Neural cell (in vitro differentiated cells): ENCODE measurements at regions not wholly inside any gene's neighbourhood (a gene's known extent, or its start where the extent isn't known, plus 50 kb on each side); places are given as distances from the start of the nearest gene placed in this dataset.
"Not testable (repeated sequence)": the region's sequence is repeated elsewhere in the genome, so short reads cannot be mapped to it uniquely, and the experiment has no call there.

ENCODE experiments used
- H2AFZ ChIP-seq: fragments of 200-600, 300-800 bp; sonication (generic), shearing (Covaris generic); 2 replicates; pipeline ENCODE4 v1.6.0; 2014; ENCODE audit warnings: low read depth, mild to moderate bottlenecking, antibody characterized with exemption, low read length, moderate library complexity
- H3F3A ChIP-seq: fragments of 200-600 bp; shearing (Covaris generic); 2 replicates; pipeline ENCODE4 v1.6.1; 2016; ENCODE audit warnings: mild to moderate bottlenecking, moderate library complexity, mixed read lengths, antibody characterized with exemption, low read length; ENCODE audit not compliant: insufficient read depth, poor library complexity, severe bottlenecking
- H3K27ac ChIP-seq: fragments of 200-600, 300-800 bp; sonication (generic), shearing (Covaris generic); 2 replicates; pipeline ENCODE4 v1.5.1; 2014; ENCODE audit warnings: mild to moderate bottlenecking, low read length, moderate library complexity
- H3K27me3 ChIP-seq: fragments of 300-800, 200-600 bp; sonication (generic), shearing (Covaris generic); 2 replicates; pipeline ENCODE4 v1.6.0; 2014; ENCODE audit warnings: mild to moderate bottlenecking, low read depth, low read length, moderate library complexity; ENCODE audit not compliant: insufficient read depth
- H3K36me3 ChIP-seq: fragments of 300-800, 200-600 bp; sonication (generic), shearing (Covaris generic); 2 replicates; pipeline ENCODE4 v1.5.1; 2014; ENCODE audit warnings: mild to moderate bottlenecking, antibody characterized with exemption, low read length, moderate library complexity; ENCODE audit not compliant: insufficient read depth
- H3K4me2 ChIP-seq: fragments of 300-800, 200-600 bp; sonication (generic), shearing (Covaris generic); 2 replicates; pipeline ENCODE4 v1.6.0; 2014; ENCODE audit warnings: mild to moderate bottlenecking, low read length
- H3K4me3 ChIP-seq: fragments of 300-800, 200-600 bp; sonication (generic), shearing (Covaris generic); 2 replicates; pipeline ENCODE4 v1.5.1; 2014; ENCODE audit warnings: mild to moderate bottlenecking, low read length, moderate library complexity
- H3K79me2 ChIP-seq: fragments of 200-600 bp; shearing (Covaris generic); replicated peaks from 2 replicates; pipeline ENCODE4 v1.6.0; 2014; ENCODE audit warnings: mild to moderate bottlenecking, low read length, moderate library complexity; ENCODE audit not compliant: insufficient read depth
- H3K9ac ChIP-seq: fragments of 300-800, 200-600 bp; sonication (generic), shearing (Covaris generic); 2 replicates; pipeline ENCODE4 v1.6.1; 2016; ENCODE audit warnings: mild to moderate bottlenecking, low read length, mixed read lengths
- H3K9me2 ChIP-seq: fragments of 200-600 bp; shearing (Covaris generic); 2 replicates; pipeline ENCODE4 v1.6.1; 2016; ENCODE audit warnings: mild to moderate bottlenecking, low read length, mixed read lengths; ENCODE audit not compliant: insufficient read depth
- H3K9me3 ChIP-seq: fragments of 200-600, 300-800 bp; sonication (generic), shearing (Covaris generic); 2 replicates; pipeline ENCODE4 v1.6.1; 2016; ENCODE audit warnings: mild to moderate bottlenecking, mixed run types, low read length, moderate library complexity, mixed read lengths
- H4K20me1 ChIP-seq: fragments of 200-600 bp; shearing (Covaris generic); 2 replicates; pipeline ENCODE4 v1.6.1; 2016; ENCODE audit warnings: mild to moderate bottlenecking, mixed run types; ENCODE audit not compliant: insufficient read depth
- EP300 ChIP-seq: fragments of 450-650 bp; conservative IDR thresholded peaks from 2 replicates; pipeline ENCODE4 v1.6.1; 2014; ENCODE audit warnings: antibody characterized with exemption, mild to moderate bottlenecking, moderate library complexity; ENCODE audit not compliant: poor library complexity, severe bottlenecking
- EZH2 ChIP-seq: fragments of 200-600, 300-800 bp; shearing (Covaris generic), sonication (generic); IDR thresholded peaks from 2 replicates; pipeline ENCODE4 v1.6.1; 2014; ENCODE audit warnings: antibody characterized with exemption, low read length, borderline replicate concordance, mild to moderate bottlenecking; ENCODE audit not compliant: insufficient read depth, poor library complexity, severe bottlenecking
- MXI1 ChIP-seq: fragments of 450-650 bp; conservative IDR thresholded peaks from 2 replicates; pipeline ENCODE4 v1.6.1; 2014; ENCODE audit warnings: antibody characterized with exemption, mild to moderate bottlenecking; ENCODE audit not compliant: poor library complexity, severe bottlenecking
- POLR2AphosphoS5 ChIP-seq: IDR thresholded peaks from 2 replicates; pipeline ENCODE4 v1.6.1; 2012
- RAD21 ChIP-seq: fragments of 450-650 bp; conservative IDR thresholded peaks from 2 replicates; pipeline ENCODE4 v1.6.1; 2014; ENCODE audit warnings: antibody characterized with exemption, mild to moderate bottlenecking, moderate library complexity
- SMC3 ChIP-seq: fragments of 450-650 bp; conservative IDR thresholded peaks from 2 replicates; pipeline ENCODE4 v1.6.1; 2014; ENCODE audit warnings: antibody characterized with exemption, mild to moderate bottlenecking, moderate library complexity; ENCODE audit not compliant: poor library complexity
- TAF1 ChIP-seq: IDR thresholded peaks from 2 replicates; pipeline ENCODE4 v1.6.1; 2012; ENCODE audit warnings: low read depth
- TF ChIP-seq, protein P1 (sequence below): IDR thresholded peaks from 2 replicates; pipeline ENCODE4 v1.6.1; 2012; ENCODE audit warnings: borderline replicate concordance
- TF ChIP-seq, protein P2 (sequence below): fragments of 450-650 bp; IDR thresholded peaks from 2 replicates; pipeline ENCODE4 v1.5.1; 2014; ENCODE audit warnings: antibody characterized with exemption, mild to moderate bottlenecking, moderate library complexity; ENCODE audit not compliant: poor library complexity, severe bottlenecking

DNA sequence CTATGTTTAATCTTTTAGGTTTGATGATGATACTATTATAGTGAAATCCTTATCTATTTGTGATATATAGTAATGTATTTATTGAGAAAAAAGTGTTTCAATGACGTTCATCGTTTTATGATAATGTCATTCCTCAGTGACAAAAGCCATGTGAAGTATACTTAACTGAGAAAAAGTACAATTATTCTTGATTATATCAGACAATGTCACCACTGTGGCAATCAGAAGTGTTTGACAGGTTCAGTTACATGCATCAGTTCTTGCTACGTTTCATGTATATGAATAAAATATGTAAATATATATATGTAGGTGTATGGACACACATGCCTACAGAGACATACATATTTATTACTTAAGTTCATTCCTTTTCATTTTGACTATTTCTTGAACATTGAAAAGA, 341.5 kb upstream of the CDH10 start:
- no peaks in the 10 kb centered on the region for H3K36me3 ChIP-seq
- H3K79me2 ChIP-seq: no peaks in the 10 kb centered on the region
- TF ChIP-seq RAD21 (no peak), EZH2 (no peak), SMC3 (no peak), EP300 (peak; percentile 78), POLR2AphosphoS5 (peak; percentile 66), TAF1 (no peak), MXI1 (no peak)
- TF ChIP-seq, protein P1, sequence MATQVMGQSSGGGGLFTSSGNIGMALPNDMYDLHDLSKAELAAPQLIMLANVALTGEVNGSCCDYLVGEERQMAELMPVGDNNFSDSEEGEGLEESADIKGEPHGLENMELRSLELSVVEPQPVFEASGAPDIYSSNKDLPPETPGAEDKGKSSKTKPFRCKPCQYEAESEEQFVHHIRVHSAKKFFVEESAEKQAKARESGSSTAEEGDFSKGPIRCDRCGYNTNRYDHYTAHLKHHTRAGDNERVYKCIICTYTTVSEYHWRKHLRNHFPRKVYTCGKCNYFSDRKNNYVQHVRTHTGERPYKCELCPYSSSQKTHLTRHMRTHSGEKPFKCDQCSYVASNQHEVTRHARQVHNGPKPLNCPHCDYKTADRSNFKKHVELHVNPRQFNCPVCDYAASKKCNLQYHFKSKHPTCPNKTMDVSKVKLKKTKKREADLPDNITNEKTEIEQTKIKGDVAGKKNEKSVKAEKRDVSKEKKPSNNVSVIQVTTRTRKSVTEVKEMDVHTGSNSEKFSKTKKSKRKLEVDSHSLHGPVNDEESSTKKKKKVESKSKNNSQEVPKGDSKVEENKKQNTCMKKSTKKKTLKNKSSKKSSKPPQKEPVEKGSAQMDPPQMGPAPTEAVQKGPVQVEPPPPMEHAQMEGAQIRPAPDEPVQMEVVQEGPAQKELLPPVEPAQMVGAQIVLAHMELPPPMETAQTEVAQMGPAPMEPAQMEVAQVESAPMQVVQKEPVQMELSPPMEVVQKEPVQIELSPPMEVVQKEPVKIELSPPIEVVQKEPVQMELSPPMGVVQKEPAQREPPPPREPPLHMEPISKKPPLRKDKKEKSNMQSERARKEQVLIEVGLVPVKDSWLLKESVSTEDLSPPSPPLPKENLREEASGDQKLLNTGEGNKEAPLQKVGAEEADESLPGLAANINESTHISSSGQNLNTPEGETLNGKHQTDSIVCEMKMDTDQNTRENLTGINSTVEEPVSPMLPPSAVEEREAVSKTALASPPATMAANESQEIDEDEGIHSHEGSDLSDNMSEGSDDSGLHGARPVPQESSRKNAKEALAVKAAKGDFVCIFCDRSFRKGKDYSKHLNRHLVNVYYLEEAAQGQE: no peak
- TF ChIP-seq, protein P2, sequence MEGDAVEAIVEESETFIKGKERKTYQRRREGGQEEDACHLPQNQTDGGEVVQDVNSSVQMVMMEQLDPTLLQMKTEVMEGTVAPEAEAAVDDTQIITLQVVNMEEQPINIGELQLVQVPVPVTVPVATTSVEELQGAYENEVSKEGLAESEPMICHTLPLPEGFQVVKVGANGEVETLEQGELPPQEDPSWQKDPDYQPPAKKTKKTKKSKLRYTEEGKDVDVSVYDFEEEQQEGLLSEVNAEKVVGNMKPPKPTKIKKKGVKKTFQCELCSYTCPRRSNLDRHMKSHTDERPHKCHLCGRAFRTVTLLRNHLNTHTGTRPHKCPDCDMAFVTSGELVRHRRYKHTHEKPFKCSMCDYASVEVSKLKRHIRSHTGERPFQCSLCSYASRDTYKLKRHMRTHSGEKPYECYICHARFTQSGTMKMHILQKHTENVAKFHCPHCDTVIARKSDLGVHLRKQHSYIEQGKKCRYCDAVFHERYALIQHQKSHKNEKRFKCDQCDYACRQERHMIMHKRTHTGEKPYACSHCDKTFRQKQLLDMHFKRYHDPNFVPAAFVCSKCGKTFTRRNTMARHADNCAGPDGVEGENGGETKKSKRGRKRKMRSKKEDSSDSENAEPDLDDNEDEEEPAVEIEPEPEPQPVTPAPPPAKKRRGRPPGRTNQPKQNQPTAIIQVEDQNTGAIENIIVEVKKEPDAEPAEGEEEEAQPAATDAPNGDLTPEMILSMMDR: no peak
- no peak overlapping the region for H3K27ac ChIP-seq
- H2AFZ ChIP-seq: no peak overlapping the region
- no peaks in the 10 kb centered on the region for H3K9me3 ChIP-seq
- no peaks in the 10 kb centered on the region for H3K27me3 ChIP-seq
- H3K4me3 ChIP-seq: no peak overlapping the region
- H4K20me1 ChIP-seq: no peaks in the 10 kb centered on the region
- H3F3A ChIP-seq: peaks cover 5% of the 10 kb centered on the region
- H3K9ac ChIP-seq: no peak overlapping the region
- no peak overlapping the region for H3K4me2 ChIP-seq
- H3K9me2 ChIP-seq: no peaks in the 10 kb centered on the region

DNA sequence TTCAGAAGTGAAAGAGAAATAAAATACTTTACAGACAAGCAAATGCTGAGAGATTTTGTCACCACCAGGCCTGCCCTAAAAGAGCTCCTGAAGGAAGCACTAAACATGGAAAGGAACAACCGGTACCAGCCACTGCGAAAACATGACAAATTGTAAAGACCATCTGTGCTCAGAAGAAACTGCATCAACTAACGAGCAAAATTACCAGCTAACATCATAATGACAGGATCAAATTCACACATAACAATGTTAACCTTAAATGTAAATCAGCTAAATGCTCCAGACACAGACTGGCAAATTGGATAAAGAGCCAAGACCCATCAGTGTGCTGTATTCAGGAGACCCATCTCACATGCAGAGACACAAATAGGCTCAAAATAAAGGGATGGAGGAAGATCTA, 333.8 kb upstream of the CDH10 start:
- not testable (repeated sequence) for H3K9me3 ChIP-seq, H3K9ac ChIP-seq, H3K79me2 ChIP-seq, H3K27ac ChIP-seq, H4K20me1 ChIP-seq, H3K4me3 ChIP-seq, H3K36me3 ChIP-seq, H3F3A ChIP-seq, H2AFZ ChIP-seq, H3K27me3 ChIP-seq, H3K9me2 ChIP-seq, H3K4me2 ChIP-seq

GRCh38 chr5:24963611-24964010, 318.8 kb upstream of the CDH10 start:
- no peaks in the 10 kb centered on the region for H3K9me2 ChIP-seq

More at GRCh38 chr5:24963611-24964010, 318.8 kb upstream of the CDH10 start:
- Histone ChIP-seq H3F3A (no peaks in the 10 kb centered on the region), H3K4me2 (no peak overlapping the region), H4K20me1 (no peaks in the 10 kb centered on the region), H3K9ac (no peak overlapping the region), H3K36me3 (no peaks in the 10 kb centered on the region), H3K4me3 (no peak overlapping the region), H3K9me3 (no peaks in the 10 kb centered on the region), H3K27ac (no peak overlapping the region), H3K27me3 (no peaks in the 10 kb centered on the region), H3K79me2 (no peaks in the 10 kb centered on the region), H2AFZ (no peak overlapping the region)
- TF ChIP-seq EP300 (no peak), SMC3 (no peak), TAF1 (no peak), MXI1 (no peak), POLR2AphosphoS5 (no peak), EZH2 (no peak), RAD21 (no peak)
- TF ChIP-seq, protein P1: no peak
- TF ChIP-seq, protein P2: no peak
